Ovary (tissue), 7 donors: ENCODE measurements at regions not wholly inside any gene's neighbourhood (a gene's known extent, or its start where the extent isn't known, plus 50 kb on each side); places are given as distances from the start of the nearest gene placed in this dataset.

Experiments
- DNase-seq, 5 donors: peaks; one replicate each; pipeline ENCODE4 v3.0.0-alpha.2; 2019 to 2020
- H3K27ac ChIP-seq, 2 donors: fragments of 200-600 bp; one replicate each; pipeline versions ENCODE4 v1.5.1 to v1.8.0; 2019 to 2022
- H3K27me3 ChIP-seq: fragments of 200-600 bp; one replicate; pipeline ENCODE4 v1.8.0; 2022
- H3K36me3 ChIP-seq: fragments of 200-600 bp; sonication (generic); one replicate; pipeline ENCODE4 v1.5.1; 2019
- H3K4me1 ChIP-seq: one replicate; pipeline ENCODE4 v1.8.1; 2013; ENCODE audit warnings: mild to moderate bottlenecking, moderate library complexity; ENCODE audit not compliant: insufficient read depth
- H3K4me3 ChIP-seq: fragments of 200-600 bp; sonication (generic); one replicate; pipeline ENCODE4 v1.5.1; 2017
- H3K9me3 ChIP-seq, 2 donors: fragments of 200-600 bp in 1 of 2; sonication (generic) in 1 of 2; one replicate each; pipeline versions ENCODE4 v1.5.1 to v1.8.1; 2013 to 2019; ENCODE audit warnings: mild to moderate bottlenecking in 1 of 2, moderate library complexity in 1 of 2
- EP300 ChIP-seq: sonication (generic); formaldehyde crosslinking; IDR thresholded peaks from one replicate; pipeline ENCODE4 v1.6.1; 2017; ENCODE audit warnings: antibody characterized with exemption
- POLR2A ChIP-seq: fragments of 450-650 bp; IDR thresholded peaks from one replicate; pipeline ENCODE4 v1.6.1; 2017; ENCODE audit warnings: antibody characterized with exemption, mild to moderate bottlenecking, moderate library complexity
- WGBS, 3 donors: extraction: QIAGEN DNeasy Blood & Tissue Kit in 1 of 3; methylation state at CpG; one replicate each; pipeline versions ENCODE4 v1.1.5 to v1.1.7; 2013 to 2017; 5-methylcytosine and 5-hydroxymethylcytosine counted together
- intact Hi-C, 4 donors: fragments of 100-400 bp; cut with DNase I; formaldehyde crosslinking; loops; one replicate each; pipeline versions ENCODE4 v1.11.0 to v1.15.1; 2022 to 2023
- TF ChIP-seq, protein P1 (sequence below), 3 donors: fragments of 450-650 bp in 2 of 3; fragments of 200-600 bp in 1 of 3; IDR thresholded peaks; one replicate each; pipeline versions ENCODE4 v1.5.1 to v1.8.0; 2016 to 2022; ENCODE audit warnings: antibody characterized with exemption in 3 of 3, mild to moderate bottlenecking in 1 of 3
- donor health status: DM: no; HTN: no; CAD: no; lungs with moderate emphysema.
- donor health status: DM: no; HTN: no; CAD: no.
- donor health status: Bipolar disorder and iron deficiency.
- donor health status: DM: no; HTN: no; CAD: no.
- donor health status: DM: yes; HTN: yes; CAD: no.

DNA sequence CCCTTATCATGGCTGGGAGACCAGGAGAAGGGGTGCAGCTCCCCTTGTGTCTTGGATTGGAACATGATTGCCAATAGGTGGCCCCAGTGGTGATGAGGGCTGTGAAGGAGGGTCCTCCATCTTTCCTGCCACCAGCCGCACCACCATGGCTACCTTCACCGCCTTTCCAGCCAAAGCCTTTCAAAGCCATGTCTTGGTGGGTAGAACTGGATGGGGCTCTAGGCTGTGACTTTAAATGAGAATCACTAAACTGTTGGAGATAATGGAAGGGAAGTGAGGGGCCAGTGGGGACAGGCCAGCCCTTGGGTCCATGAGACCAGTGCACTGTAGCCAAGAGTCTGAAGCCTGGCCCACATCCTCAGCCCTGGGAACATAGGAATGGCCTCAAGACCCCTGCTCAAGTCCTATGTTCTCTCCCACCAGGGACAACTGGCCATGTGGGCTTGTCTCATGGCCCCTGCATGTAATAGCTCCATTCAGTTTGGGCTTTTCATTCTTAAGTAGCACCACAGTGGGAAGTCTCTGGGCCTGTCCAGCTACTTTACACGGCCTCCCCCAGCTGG lies 345.7 kb downstream of the DYSF start:
- intact Hi-C loops: no loop called here
- H3K9me3 ChIP-seq: no peaks in the 10 kb centered on the region
- no peak for DNase-seq
- no peaks in the 10 kb centered on the region for H3K27me3 ChIP-seq
- no peaks in the 10 kb centered on the region for H3K4me1 ChIP-seq
- 92 to 98% (median 95%) methylated on average over 3 of the region's 3 CpGs for WGBS, 3 donors
- H3K36me3 ChIP-seq: no peaks in the 10 kb centered on the region
- TF ChIP-seq POLR2A (no peak), EP300 (no peak)
- TF ChIP-seq, protein P1, sequence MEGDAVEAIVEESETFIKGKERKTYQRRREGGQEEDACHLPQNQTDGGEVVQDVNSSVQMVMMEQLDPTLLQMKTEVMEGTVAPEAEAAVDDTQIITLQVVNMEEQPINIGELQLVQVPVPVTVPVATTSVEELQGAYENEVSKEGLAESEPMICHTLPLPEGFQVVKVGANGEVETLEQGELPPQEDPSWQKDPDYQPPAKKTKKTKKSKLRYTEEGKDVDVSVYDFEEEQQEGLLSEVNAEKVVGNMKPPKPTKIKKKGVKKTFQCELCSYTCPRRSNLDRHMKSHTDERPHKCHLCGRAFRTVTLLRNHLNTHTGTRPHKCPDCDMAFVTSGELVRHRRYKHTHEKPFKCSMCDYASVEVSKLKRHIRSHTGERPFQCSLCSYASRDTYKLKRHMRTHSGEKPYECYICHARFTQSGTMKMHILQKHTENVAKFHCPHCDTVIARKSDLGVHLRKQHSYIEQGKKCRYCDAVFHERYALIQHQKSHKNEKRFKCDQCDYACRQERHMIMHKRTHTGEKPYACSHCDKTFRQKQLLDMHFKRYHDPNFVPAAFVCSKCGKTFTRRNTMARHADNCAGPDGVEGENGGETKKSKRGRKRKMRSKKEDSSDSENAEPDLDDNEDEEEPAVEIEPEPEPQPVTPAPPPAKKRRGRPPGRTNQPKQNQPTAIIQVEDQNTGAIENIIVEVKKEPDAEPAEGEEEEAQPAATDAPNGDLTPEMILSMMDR (IDR thresholded peaks at IDR 0.05): no peak
- H3K4me3 ChIP-seq: no peak overlapping the region
- no peak overlapping the region for H3K27ac ChIP-seq

DNA sequence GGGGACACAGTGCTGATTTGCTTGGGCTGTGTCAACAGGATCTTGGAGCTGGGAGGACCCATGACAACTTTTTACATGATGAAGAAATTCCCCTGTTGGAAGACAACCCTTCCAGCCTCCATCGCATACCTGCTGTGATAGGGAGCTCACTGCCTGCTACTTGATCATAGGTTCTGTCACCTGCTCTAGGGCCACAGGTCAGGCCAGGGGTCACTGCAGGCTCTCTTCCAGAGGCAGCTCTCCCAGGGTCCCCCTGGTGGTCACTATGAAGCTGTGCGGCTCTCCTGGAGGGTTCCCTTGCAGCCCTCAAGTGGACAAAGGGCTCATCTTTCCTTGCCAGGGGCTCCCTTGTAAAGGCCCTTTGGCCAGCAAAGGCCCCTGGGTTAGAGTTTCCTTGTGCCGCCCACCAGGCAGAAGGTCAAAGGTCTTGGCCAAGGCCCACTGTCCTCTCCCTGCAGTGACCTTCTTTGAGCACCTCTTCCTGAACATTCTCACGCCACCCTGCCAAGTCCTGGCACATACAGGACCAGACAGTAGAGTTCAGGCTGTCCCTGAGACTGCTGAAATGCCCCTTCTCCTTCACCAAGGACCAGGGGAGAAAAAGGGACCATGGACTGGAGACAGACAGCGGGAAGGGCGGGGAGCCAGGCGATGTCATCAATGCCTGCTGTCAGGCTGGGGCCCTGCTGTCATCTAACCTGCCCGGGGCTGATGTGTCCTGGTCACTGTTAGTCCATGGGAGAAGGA lies 345.1 kb downstream of the DYSF start:
- intact Hi-C loops: no loop called here
- no peak for TF ChIP-seq EP300
- TF ChIP-seq, protein P1 (IDR thresholded peaks at IDR 0.05): no peak
- no peak for TF ChIP-seq POLR2A

GRCh38 chr2:71797035-71797810 lies 343.9 kb downstream of the DYSF start:
- Histone ChIP-seq H3K4me1 (no peaks in the 10 kb centered on the region), H3K4me3 (no peak overlapping the region), H3K9me3 (no peaks in the 10 kb centered on the region), H3K27ac (no peak overlapping the region), H3K36me3 (no peaks in the 10 kb centered on the region), H3K27me3 (no peaks in the 10 kb centered on the region)
- intact Hi-C loops: loop anchor here in 1 of 4 donors (2.0 kb wide), 1 partner anchor 248 kb away; no protein-coding TSS in a partner anchor
- 93 to 95% (median 94%) methylated on average over 7 of the region's 7 CpGs for WGBS, 3 donors
- TF ChIP-seq, protein P1 (IDR thresholded peaks at IDR 0.05): no peak
- no peak for TF ChIP-seq EP300
- TF ChIP-seq POLR2A: no peak
- DNase-seq: no peak

More for the DNA sequence above, 345.1 kb downstream of the DYSF start:
- H3K36me3 ChIP-seq: no peaks in the 10 kb centered on the region
- H3K27ac ChIP-seq: no peak overlapping the region
- no peak overlapping the region for H3K4me3 ChIP-seq
- H3K27me3 ChIP-seq: no peaks in the 10 kb centered on the region
- no peaks in the 10 kb centered on the region for H3K4me1 ChIP-seq
- no peaks in the 10 kb centered on the region for H3K9me3 ChIP-seq
- WGBS, 3 donors: 84 to 91% (median 88%) methylated on average over 8 of the region's 8 CpGs
- no peak for DNase-seq

DNA sequence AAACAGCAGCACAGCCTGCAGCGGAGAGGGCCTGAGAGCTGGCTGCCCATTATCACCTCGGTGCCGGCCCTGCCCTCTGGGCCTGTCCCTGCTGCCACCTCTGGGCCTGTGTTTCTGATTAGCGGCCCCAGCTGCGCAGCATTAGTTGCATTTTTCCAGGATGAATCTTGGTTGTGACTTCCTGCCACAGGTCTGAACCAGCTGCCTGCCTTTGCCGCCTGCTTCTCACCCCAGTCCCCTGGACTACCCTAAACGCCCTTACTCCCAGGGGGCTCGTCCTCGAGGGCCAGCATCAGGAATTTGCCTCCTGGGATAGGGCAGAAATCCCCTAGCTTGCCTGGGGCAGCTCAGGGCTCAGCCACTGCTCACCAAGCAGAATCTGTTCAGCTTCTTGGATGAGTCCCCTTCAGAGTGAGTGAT lies 342.8 kb downstream of the DYSF start:
- TF ChIP-seq EP300 (no peak), POLR2A (no peak)
- TF ChIP-seq, protein P1 (IDR thresholded peaks at IDR 0.05): no peak
- no peak for DNase-seq
- intact Hi-C loops: loop anchor here in 1 of 4 donors (2.0 kb wide), 1 partner anchor 247 kb away; no protein-coding TSS in a partner anchor
- Histone ChIP-seq H3K9me3 (no peaks in the 10 kb centered on the region), H3K27ac (no peak overlapping the region), H3K4me1 (no peaks in the 10 kb centered on the region), H3K36me3 (no peaks in the 10 kb centered on the region), H3K4me3 (no peak overlapping the region), H3K27me3 (no peaks in the 10 kb centered on the region)
- WGBS, 3 donors: 75 to 77% (median 76%) methylated on average over 9 of the region's 9 CpGs
